ENCODE measurements at regions not wholly inside any gene's neighbourhood (a gene's known extent, or its start where the extent isn't known, plus 50 kb on each side); places are given as distances from the start of the nearest gene placed in this dataset.

DNA sequence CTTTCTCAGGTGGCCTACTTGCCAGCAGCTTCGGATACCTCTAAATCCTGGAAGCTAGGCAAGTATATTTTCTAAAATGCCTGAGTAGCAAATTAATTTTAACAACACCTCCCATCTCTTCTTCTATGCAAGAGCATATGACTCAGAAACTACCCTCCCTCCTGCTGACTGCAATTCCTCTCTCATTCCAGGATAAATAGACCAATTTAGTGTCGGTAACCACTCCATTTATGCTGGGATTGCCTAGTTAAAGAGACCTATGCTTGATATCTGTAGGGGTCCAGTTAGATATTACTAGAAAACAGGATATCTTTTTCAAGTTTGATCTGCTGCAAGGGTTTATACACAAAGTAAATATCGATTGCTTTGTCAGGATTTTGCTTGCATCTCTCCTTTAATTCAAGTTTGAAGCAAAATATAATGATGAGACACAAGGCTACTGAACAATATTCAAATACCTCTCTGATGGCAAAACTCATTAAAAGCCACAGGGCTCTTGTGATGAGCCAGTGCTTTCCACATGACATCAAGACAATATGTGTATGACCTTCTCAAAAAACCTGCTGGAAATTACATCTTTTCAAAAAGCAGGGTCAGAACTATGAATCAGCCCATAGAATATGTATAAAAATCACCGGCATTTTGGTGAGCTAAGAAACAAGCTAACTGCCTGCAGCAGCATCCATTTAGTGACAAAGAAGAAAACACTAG, 491.6 kb upstream of the NECTIN3 start:
- H3K36me3 Mint-ChIP-seq (ENCODE audit: low read depth), result no peaks in the 10 kb centered on the region
- no peaks in the 10 kb centered on the region for H3K27me3 Mint-ChIP-seq
- ATAC-seq (replicated peaks), result no peak
- no peak overlapping the region for H3K27ac Mint-ChIP-seq
- H3K4me3 Mint-ChIP-seq, result no peak overlapping the region
- H3K9me3 Mint-ChIP-seq, result no peaks in the 10 kb centered on the region
- peaks cover 5% of the 10 kb centered on the region for H3K4me1 Mint-ChIP-seq

DNA sequence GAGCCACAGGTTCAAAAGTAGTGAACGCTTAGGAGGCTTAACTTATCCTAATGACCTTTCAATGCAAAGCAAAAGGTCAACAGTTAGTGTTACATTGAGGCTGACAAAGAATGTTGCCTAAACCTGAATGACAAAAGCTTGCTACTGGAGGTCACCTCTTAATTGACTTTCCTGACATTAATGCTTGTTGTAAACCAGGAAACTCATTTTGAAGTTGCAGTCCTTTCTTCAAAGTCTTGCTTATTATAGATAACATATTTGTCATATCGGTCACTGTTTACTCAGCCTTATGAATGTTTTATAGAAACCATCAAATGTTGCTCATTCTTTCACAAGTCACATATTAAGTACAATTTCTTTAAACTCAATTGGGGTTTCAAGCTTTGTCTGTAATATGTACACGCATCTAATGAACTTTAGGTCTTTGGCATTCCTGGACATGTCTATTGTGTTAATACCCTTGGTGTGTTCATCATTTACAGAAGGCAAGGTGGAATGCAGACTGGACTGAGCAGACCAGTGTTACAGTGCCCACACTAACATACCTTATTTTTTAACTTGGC, 488.2 kb upstream of the NECTIN3 start:
- no peak overlapping the region for H3K4me3 Mint-ChIP-seq
- H3K27me3 Mint-ChIP-seq, result peaks cover 4% of the 10 kb centered on the region
- H3K4me1 Mint-ChIP-seq, result peaks cover 5% of the 10 kb centered on the region
- no peak for ATAC-seq (replicated peaks)
- H3K9me3 Mint-ChIP-seq, result no peaks in the 10 kb centered on the region
- no peaks in the 10 kb centered on the region for H3K36me3 Mint-ChIP-seq (ENCODE audit: low read depth)
- no peak overlapping the region for H3K27ac Mint-ChIP-seq

DNA sequence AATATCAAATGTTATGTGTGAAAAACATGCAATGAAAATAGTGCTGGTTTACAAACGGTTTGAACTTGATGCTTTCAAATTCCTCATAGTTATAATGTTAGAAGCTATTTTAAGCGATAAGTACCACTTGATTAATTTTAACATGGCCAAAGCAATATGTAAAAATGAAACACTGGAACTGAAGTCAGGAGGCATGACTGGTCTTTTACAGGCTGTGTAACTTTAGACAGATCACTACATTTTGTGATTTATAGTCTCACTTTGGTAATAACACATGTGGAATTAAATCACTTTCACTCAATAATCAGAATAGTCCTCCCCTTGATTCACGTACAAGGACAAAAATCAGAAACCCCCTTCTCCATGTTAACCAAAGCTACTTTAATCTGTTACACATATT, 482.7 kb upstream of the NECTIN3 start:
- peaks cover 6% of the 10 kb centered on the region for H3K9me3 Mint-ChIP-seq
- no peak overlapping the region for H3K4me3 Mint-ChIP-seq
- H3K27ac Mint-ChIP-seq, result no peak overlapping the region
- H3K36me3 Mint-ChIP-seq (ENCODE audit: low read depth), result no peaks in the 10 kb centered on the region
- H3K27me3 Mint-ChIP-seq, result peaks cover 8% of the 10 kb centered on the region
- no peak for ATAC-seq (replicated peaks)
- H3K4me1 Mint-ChIP-seq, result no peaks in the 10 kb centered on the region

DNA sequence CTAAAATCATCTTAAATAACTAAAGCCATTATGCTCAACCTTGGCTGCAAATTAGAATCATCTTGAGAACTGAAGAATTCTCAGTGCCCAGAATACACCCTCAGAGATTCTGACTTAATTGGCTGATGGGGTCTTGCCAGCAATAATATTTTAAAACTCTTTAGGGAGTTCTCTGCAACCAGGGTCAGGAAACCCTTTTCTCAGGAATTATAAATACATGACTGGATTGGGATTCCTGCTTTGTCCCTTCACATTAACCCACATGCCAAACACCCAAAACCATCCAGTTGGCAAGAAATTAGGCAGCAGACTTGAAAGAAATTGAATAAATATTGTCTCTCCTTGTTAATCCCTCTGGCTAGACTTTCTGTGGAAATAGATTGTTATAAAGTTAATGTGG, 482.3 kb upstream of the NECTIN3 start:
- Mint-ChIP-seq H3K27me3 (peaks cover 8% of the 10 kb centered on the region), H3K27ac (no peak overlapping the region), H3K9me3 (peaks cover 10% of the 10 kb centered on the region), H3K36me3 (ENCODE audit: low read depth) (no peaks in the 10 kb centered on the region), H3K4me3 (no peak overlapping the region), H3K4me1 (no peaks in the 10 kb centered on the region)
- ATAC-seq (replicated peaks), result no peak

DNA sequence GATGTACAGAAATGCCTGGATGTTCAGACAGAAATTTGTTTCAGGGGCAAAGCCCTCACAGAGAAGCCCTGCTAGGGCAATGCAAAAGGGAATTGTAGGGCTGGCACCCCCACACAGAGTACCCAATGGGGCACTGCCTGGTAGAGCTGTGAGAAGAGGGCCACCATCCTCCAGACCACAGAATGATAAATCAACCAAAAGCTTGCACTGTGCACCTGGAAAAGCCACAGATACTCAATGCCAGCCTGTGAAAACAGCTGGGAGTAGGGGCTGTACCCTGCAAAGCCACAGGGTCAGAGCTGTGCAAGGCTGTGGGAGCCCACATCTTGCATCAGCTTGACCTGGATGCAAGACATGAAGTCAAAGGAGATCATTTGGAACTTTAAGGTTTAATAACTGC, 477.9 kb upstream of the NECTIN3 start:
- ATAC-seq (replicated peaks), result no peak
- Mint-ChIP-seq H3K9me3 (peaks cover 19% of the 10 kb centered on the region), H3K36me3 (ENCODE audit: low read depth) (no peaks in the 10 kb centered on the region), H3K27me3 (peaks cover 5% of the 10 kb centered on the region), H3K4me1 (no peaks in the 10 kb centered on the region), H3K27ac (no peak overlapping the region), H3K4me3 (no peak overlapping the region)

DNA sequence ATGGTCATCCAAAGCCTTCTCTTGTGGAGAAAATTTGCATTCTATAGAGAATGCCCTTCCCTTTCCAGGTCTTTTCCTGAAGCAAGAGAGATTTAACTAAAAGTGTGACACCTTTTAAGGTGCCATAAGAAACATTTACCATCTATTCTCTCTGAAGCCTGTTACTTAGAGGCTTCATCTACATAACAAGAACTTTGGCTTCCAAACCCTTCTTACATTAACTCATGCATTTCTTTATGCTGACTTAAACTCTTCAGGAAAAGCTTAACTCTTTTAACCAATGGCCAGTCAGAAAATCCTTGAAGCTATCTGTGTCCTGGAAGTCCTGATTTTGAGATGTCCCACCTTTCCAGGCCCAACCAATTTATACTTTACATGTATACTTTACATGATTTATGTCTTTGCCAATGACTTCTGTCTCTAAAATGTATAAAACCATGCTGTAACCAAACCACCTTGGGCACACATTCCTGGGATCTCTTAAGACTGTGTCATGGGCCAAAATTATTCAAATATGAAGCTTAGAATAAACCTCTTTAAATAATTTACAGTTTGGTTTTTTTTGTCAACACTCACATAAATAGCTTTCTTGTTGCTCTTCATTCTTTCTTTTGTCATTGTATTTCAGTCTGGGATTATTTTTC, 472.6 kb upstream of the NECTIN3 start:
- Mint-ChIP-seq H3K27me3 (peaks cover 7% of the 10 kb centered on the region), H3K9me3 (peaks cover 13% of the 10 kb centered on the region), H3K27ac (no peak overlapping the region), H3K4me3 (no peak overlapping the region), H3K36me3 (ENCODE audit: low read depth) (no peaks in the 10 kb centered on the region), H3K4me1 (no peaks in the 10 kb centered on the region)
- no peak for ATAC-seq (replicated peaks)

DNA sequence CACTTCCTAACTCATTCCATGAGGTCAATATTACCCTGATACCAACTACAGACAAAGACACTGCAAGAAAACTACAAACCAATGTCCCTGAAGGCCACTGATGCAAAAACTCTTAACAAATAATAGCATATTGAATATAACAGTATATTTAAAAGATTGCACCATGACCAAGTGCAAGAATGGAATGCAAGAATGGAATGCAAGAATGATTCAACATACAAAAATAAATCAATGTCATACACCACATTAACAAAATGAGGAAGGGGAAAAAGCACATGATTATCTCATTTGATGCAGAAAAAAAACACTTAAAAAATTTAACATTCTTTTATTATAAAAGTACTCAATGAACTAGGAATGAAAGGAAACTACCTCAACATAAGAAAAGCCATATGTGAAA, 463.1 kb upstream of the NECTIN3 start:
- ATAC-seq (replicated peaks), result no peak
- H3K4me3 Mint-ChIP-seq, result no peak overlapping the region
- no peaks in the 10 kb centered on the region for H3K4me1 Mint-ChIP-seq
- no peaks in the 10 kb centered on the region for H3K9me3 Mint-ChIP-seq
- no peaks in the 10 kb centered on the region for H3K36me3 Mint-ChIP-seq (ENCODE audit: low read depth)
- peaks cover 4% of the 10 kb centered on the region for H3K27me3 Mint-ChIP-seq
- no peak overlapping the region for H3K27ac Mint-ChIP-seq

DNA sequence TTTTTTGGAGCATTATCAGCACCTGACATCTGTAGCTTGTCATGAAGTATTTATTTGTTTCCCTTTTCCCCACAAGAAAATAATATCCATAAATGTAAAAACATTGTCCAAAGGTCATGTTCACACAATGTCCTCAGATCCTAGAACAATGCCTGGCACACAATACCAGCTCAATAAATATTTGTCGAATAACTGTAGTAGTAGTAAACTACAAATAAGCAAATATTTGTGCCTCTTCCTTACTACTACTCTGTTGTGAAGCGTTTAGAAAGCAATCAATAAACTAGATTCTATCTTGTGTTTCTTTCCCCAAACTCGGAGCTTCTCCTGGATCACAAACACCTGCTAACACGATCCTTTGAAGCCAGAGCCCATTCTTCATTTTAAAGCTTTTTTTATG, 459.6 kb upstream of the NECTIN3 start:
- no peak for ATAC-seq (replicated peaks)
- Mint-ChIP-seq H3K36me3 (ENCODE audit: low read depth) (no peaks in the 10 kb centered on the region), H3K9me3 (no peaks in the 10 kb centered on the region), H3K27me3 (peaks cover 4% of the 10 kb centered on the region), H3K4me3 (no peak overlapping the region), H3K4me1 (no peaks in the 10 kb centered on the region), H3K27ac (no peak overlapping the region)

DNA sequence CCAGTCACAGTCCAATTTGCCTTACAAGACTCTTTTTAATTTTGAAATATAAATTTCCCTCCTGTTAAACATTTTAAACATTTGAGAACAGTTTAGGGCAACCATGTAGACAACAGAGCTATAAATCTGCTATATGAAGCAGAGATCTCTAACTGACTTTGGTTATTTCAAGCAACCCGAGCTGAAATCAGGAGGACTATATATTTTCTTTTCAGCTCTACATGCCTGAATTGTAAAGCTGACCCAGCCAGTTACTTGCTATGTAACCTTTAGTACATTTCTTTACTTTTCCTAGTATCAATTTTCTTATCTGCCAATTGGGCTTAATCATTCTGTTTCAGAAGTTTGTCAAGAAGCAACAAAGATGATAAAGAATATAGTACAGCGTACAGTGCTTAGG, 457.4 kb upstream of the NECTIN3 start:
- Mint-ChIP-seq H3K9me3 (no peaks in the 10 kb centered on the region), H3K27me3 (peaks cover 4% of the 10 kb centered on the region), H3K36me3 (ENCODE audit: low read depth) (no peaks in the 10 kb centered on the region), H3K4me1 (no peaks in the 10 kb centered on the region), H3K27ac (no peak overlapping the region), H3K4me3 (no peak overlapping the region)
- no peak for ATAC-seq (replicated peaks)

DNA sequence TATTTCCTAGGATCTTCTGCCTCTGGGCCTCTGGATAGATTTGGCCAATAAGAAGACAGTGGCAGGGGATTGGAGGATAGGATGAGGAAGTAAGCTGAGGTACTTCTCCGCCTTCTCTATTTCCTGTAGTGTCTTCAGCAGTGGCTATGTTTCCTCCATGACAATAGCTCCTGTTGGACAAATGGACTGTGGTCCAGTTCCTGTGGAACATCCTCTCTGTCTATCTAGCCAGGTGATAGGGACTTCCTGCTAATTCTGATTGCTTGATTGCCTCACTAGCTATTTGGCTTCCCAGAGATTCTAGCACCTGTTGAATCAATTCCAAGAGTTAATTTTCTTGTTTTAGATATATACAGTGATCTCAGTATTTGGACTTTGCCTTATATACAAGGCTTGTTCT, 456.2 kb upstream of the NECTIN3 start:
- Mint-ChIP-seq H3K4me1 (no peaks in the 10 kb centered on the region), H3K27me3 (peaks cover 4% of the 10 kb centered on the region), H3K4me3 (no peak overlapping the region), H3K36me3 (ENCODE audit: low read depth) (no peaks in the 10 kb centered on the region), H3K9me3 (no peaks in the 10 kb centered on the region), H3K27ac (no peak overlapping the region)
- ATAC-seq (replicated peaks), result no peak

DNA sequence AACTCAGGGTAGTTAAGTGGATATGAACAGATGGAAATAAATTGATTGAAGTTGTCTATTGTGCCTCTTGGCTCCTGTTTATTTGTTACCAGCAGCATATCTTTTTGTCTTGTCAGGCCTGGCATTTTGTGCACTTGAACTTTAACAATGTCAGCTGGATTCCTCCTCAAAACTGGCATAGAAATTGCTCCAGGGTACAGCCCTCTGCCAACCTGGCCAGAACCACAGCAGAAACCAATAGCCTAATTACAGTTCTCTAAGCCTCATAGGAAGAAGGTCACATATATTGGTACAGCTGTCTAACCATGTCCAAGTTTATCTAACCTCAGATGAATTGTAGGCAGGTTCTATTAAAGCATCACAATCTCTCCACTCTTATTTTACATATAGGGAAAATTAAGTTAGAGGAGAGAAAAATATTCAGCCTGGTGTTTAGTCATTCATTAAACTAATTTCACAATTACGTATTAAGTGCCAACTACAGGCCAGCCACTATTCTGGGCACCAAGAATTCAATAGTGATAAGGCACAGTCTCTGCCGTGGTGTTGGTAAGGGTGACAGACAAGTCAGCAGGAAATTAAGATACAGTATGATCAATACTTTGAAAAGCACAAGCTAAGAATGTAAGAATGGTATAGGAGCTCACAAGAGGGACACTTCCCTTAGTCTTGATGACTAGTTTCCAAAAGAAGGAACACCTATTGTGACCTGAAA, 452.9 kb upstream of the NECTIN3 start:
- Mint-ChIP-seq H3K27ac (no peak overlapping the region), H3K9me3 (no peaks in the 10 kb centered on the region), H3K27me3 (peaks cover 4% of the 10 kb centered on the region), H3K36me3 (ENCODE audit: low read depth) (no peaks in the 10 kb centered on the region), H3K4me3 (no peak overlapping the region), H3K4me1 (no peaks in the 10 kb centered on the region)
- ATAC-seq (replicated peaks), result no peak

DNA sequence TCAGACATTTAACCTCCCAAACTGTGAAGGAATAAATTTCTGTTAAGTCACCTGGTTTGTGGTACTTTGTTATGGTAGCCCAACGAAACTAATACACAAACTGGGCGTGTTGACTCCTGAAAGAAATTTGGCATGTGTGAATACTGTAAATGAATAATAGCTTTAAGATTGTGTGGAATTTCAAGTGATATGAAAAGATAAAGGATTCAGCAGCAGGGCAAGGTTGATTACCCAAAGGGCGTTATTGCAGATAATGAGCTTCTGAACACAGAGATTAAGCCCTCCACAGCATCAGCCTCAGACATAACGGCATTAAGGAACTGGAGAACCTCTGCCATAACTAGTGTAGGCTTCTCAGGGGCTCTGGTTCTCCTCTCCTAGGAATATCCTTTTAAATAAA, 451.5 kb upstream of the NECTIN3 start:
- H3K36me3 Mint-ChIP-seq (ENCODE audit: low read depth), result no peaks in the 10 kb centered on the region
- H3K4me3 Mint-ChIP-seq, result no peak overlapping the region
- no peaks in the 10 kb centered on the region for H3K9me3 Mint-ChIP-seq
- no peak for ATAC-seq (replicated peaks)
- no peak overlapping the region for H3K27ac Mint-ChIP-seq
- no peaks in the 10 kb centered on the region for H3K27me3 Mint-ChIP-seq
- H3K4me1 Mint-ChIP-seq, result no peaks in the 10 kb centered on the region

DNA sequence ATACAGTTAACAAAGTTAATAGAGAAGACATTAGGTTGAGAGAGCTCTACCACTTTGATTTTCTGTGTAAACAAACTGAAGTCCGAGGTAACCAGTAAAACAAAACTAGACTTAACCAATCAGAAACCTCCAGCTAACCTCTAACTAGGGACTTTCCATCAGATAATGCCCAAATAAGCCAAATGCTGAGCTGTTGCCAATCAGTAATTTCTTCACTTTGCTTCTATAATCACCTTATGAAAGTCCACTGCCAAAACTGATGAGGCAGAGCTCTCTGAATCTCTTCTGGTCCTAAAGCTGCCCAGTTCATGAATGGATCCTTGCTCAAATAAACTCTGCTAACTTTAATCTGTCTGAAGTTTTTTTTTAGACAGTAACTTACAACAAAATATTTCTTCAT, 448.0 kb upstream of the NECTIN3 start:
- Mint-ChIP-seq H3K36me3 (ENCODE audit: low read depth) (no peaks in the 10 kb centered on the region), H3K9me3 (peaks cover 8% of the 10 kb centered on the region), H3K4me3 (no peak overlapping the region), H3K4me1 (peaks cover 12% of the 10 kb centered on the region), H3K27ac (no peak overlapping the region), H3K27me3 (no peaks in the 10 kb centered on the region)
- ATAC-seq (replicated peaks), result no peak

DNA sequence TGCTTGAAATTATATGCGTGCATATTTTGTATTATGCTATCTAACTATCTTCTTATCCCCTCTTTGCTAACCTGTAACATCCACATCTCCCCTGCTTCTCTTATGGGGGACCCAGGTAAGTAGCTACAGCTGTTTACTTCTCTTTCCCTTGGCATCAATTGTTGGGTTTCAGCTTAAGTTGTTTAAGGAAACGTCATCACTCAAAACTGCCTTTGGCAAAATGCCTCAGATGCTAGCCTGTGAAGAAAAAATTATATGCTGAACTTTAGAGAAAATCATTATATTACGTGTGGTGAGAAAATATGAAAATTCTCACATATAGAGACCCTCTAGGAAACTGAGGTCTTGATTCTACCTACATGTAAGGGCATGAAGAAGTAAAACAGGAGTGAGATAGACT, 447.0 kb upstream of the NECTIN3 start:
- Mint-ChIP-seq H3K9me3 (peaks cover 8% of the 10 kb centered on the region), H3K27ac (no peak overlapping the region), H3K36me3 (ENCODE audit: low read depth) (no peaks in the 10 kb centered on the region), H3K4me1 (peaks cover 12% of the 10 kb centered on the region), H3K27me3 (no peaks in the 10 kb centered on the region), H3K4me3 (no peak overlapping the region)
- ATAC-seq (replicated peaks), result no peak

DNA sequence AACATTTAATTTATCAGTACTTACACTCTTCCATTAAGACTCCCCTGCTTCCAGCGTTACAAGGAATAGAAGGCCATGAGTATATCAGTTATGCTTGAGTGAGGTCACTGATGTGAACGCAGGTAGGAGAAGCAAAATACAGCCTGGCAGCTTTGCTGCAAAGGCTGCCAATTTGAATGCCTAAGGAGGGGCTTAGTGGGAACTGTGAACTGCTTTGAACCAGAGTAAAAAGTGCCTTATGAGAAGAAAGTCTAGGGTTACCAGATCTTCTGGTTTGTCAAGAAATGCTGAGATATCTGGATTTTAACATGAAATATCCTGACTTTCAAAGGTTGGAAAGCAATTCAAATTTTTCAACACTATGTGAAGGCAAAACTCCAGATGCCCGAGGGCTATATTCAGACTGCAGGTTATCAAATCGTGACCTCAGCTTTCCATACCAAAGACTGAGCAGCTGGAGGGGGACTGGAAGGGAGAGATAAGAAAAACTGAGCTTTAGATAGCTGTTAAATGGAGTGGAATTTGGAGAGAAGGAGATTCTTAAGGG, 446.3 kb upstream of the NECTIN3 start:
- Mint-ChIP-seq H3K27ac (no peak overlapping the region), H3K4me3 (no peak overlapping the region), H3K27me3 (no peaks in the 10 kb centered on the region), H3K9me3 (peaks cover 8% of the 10 kb centered on the region), H3K4me1 (peaks cover 12% of the 10 kb centered on the region), H3K36me3 (ENCODE audit: low read depth) (no peaks in the 10 kb centered on the region)
- no peak for ATAC-seq (replicated peaks)
